ENCODE measurements at regions not wholly inside any gene's neighbourhood (a gene's known extent, or its start where the extent isn't known, plus 50 kb on each side); places are given as distances from the start of the nearest gene placed in this dataset.

- H3K27ac ChIP-seq, result no peak overlapping the region
- no peak overlapping the region for H3K4me3 ChIP-seq
- no peak for DNase-seq
- peaks cover 0 to 3% of the 10 kb centered on the region in 2 donors for H3K4me1 ChIP-seq
- intact Hi-C loops (cut with DNase I; ENCODE audit: low total_unique reads), result no loop called here
- H3K27me3 ChIP-seq, result no peaks in the 10 kb centered on the region
- TF ChIP-seq CTCF (IDR thresholded peaks at IDR 0.05), result no peak
- no peak for TF ChIP-seq POLR2A (IDR thresholded peaks at IDR 0.05)
- no peaks in the 10 kb centered on the region for H3K36me3 ChIP-seq
- no peaks in the 10 kb centered on the region for H3K9me3 ChIP-seq
Observed at GRCh38 chr4:136858903-136859302, 673.4 kb downstream of the PCDH18 start.

DNA sequence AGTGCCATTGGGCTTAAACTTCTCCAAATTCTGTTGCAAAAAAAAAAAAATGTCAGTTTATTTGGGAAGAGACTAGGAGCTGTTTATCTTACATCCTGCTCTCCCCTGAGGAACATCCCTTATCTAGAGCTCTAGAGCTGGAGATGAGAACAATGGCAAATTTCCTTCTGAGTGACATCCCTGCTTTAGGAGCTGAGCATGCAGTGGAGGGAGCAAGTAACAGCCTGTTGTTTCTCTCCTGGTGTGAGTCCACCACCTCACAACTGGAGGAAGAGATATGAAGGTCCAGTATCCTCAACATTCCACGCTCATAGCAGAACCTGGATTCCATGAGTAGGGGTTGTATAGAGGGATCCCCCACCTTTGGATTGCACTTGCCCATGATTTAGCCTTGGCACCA is 676.4 kb downstream of the PCDH18 start:
- intact Hi-C loops (cut with DNase I; ENCODE audit: low total_unique reads), result no loop called here

GRCh38 chr4:136850446-136850845 is 681.8 kb downstream of the PCDH18 start:
- TF ChIP-seq CTCF (IDR thresholded peaks at IDR 0.05) (no peak), POLR2A (IDR thresholded peaks at IDR 0.05) (no peak)
- no peaks in the 10 kb centered on the region for H3K27me3 ChIP-seq
- H3K4me3 ChIP-seq, result no peak overlapping the region
- intact Hi-C loops (cut with DNase I; ENCODE audit: low total_unique reads), result no loop called here
- no peaks in the 10 kb centered on the region for H3K4me1 ChIP-seq
- no peaks in the 10 kb centered on the region for H3K36me3 ChIP-seq
- H3K9me3 ChIP-seq, result no peaks in the 10 kb centered on the region
- H3K27ac ChIP-seq, result no peak overlapping the region
- DNase-seq, result no peak

More for the DNA sequence above, 676.4 kb downstream of the PCDH18 start:
- H3K9me3 ChIP-seq, result no peaks in the 10 kb centered on the region
- peaks cover 0 to 1% of the 10 kb centered on the region in 2 donors for H3K4me1 ChIP-seq
- no peaks in the 10 kb centered on the region for H3K27me3 ChIP-seq
- no peak for DNase-seq
- no peaks in the 10 kb centered on the region for H3K36me3 ChIP-seq
- TF ChIP-seq CTCF (IDR thresholded peaks at IDR 0.05) (no peak), POLR2A (IDR thresholded peaks at IDR 0.05) (no peak)
- no peak overlapping the region for H3K4me3 ChIP-seq
- no peak overlapping the region for H3K27ac ChIP-seq

- TF ChIP-seq CTCF (IDR thresholded peaks at IDR 0.05), result no peak
- TF ChIP-seq POLR2A (IDR thresholded peaks at IDR 0.05), result no peak
- intact Hi-C loops (cut with DNase I; ENCODE audit: low total_unique reads), result no loop called here
Observed at GRCh38 chr4:136847881-136848621, 684.2 kb downstream of the PCDH18 start.

GRCh38 chr4:136841526-136841925 is 690.8 kb downstream of the PCDH18 start:
- Histone ChIP-seq H3K9me3 (no peaks in the 10 kb centered on the region), H3K36me3 (no peaks in the 10 kb centered on the region), H3K4me1 (no peaks in the 10 kb centered on the region), H3K4me3 (no peak overlapping the region), H3K27me3 (no peaks in the 10 kb centered on the region), H3K27ac (no peak overlapping the region)
- intact Hi-C loops (cut with DNase I; ENCODE audit: low total_unique reads), result no loop called here
- DNase-seq, result no peak
- TF ChIP-seq POLR2A (IDR thresholded peaks at IDR 0.05) (no peak), CTCF (IDR thresholded peaks at IDR 0.05) (no peak)

More at GRCh38 chr4:136847881-136848621, 684.2 kb downstream of the PCDH18 start:
- no peaks in the 10 kb centered on the region for H3K9me3 ChIP-seq
- no peak for DNase-seq
- no peak overlapping the region for H3K4me3 ChIP-seq
- H3K27ac ChIP-seq, result no peak overlapping the region
- no peaks in the 10 kb centered on the region for H3K4me1 ChIP-seq
- H3K27me3 ChIP-seq, result no peaks in the 10 kb centered on the region
- H3K36me3 ChIP-seq, result no peaks in the 10 kb centered on the region
